Upper lobe of right lung (tissue), 1 donor: ENCODE measurements at regions not wholly inside any gene's neighbourhood (a gene's known extent, or its start where the extent isn't known, plus 50 kb on each side); places are given as distances from the start of the nearest gene placed in this dataset.

ENCODE experiments used
- ATAC-seq: fragments of 200-7000 bp; cut with Tn5 transposase; one replicate; pipeline ENCODE4 v1.9.1; 2020; ENCODE audit warnings: mild to moderate bottlenecking, moderate library complexity
- DNase-seq: peaks from one replicate; pipeline ENCODE4 v3.0.0-alpha.2; 2020
- H3K27ac ChIP-seq: fragments of 200-600 bp; one replicate; pipeline ENCODE4 v1.8.0; 2022
- H3K27me3 ChIP-seq: fragments of 200-600 bp; one replicate; pipeline ENCODE4 v1.8.0; 2022; ENCODE audit warnings: mild to moderate bottlenecking
- H3K36me3 ChIP-seq: fragments of 200-600 bp; one replicate; pipeline ENCODE4 v1.8.0; 2022
- H3K4me1 ChIP-seq: fragments of 200-600 bp; one replicate; pipeline ENCODE4 v1.8.0; 2022
- H3K4me3 ChIP-seq: fragments of 200-600 bp; one replicate; pipeline ENCODE4 v1.8.0; 2022; ENCODE audit warnings: mild to moderate bottlenecking
- H3K9me3 ChIP-seq: fragments of 200-600 bp; one replicate; pipeline ENCODE4 v1.8.0; 2022
- intact Hi-C: fragments of 100-400 bp; cut with DNase I; formaldehyde crosslinking; loops from one replicate; pipeline ENCODE4 v1.11.0; 2022
- TF ChIP-seq, protein P1 (sequence below): fragments of 200-600 bp; IDR thresholded peaks from one replicate; pipeline ENCODE4 v1.8.0; 2022; ENCODE audit warnings: antibody characterized with exemption
- donor health status: DM: no; HTN: yes; CAD: no; lungs with severe emphysema.

DNA sequence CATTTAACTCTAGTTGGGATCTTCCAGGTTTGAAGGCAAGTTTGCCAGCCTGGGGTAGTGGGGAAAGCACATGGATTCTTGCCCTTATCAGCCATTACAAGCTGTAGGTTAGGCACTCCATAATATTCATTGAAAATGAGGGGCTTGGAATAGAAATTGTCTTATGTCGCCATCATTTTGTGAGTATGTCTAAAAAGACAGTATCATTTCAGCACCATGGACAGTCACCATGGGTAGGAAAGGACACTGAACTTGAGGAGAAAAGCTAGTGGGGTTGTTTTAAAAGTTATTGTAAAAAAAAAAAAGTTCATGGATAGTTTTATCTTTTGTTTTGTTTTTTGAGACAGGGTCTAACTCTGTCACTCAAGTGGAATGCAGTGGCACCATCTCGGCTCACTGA, 356.1 kb downstream of the HNRNPD start:
- DNase-seq (no peak), ATAC-seq (no peak)
- no peaks in the 10 kb centered on the region for H3K9me3 ChIP-seq
- H3K4me1 ChIP-seq, result no peaks in the 10 kb centered on the region
- H3K27ac ChIP-seq, result no peak overlapping the region
- no peaks in the 10 kb centered on the region for H3K36me3 ChIP-seq
- H3K27me3 ChIP-seq, result no peaks in the 10 kb centered on the region
- no peak overlapping the region for H3K4me3 ChIP-seq
- intact Hi-C loops, result no loop called here
- TF ChIP-seq, protein P1, sequence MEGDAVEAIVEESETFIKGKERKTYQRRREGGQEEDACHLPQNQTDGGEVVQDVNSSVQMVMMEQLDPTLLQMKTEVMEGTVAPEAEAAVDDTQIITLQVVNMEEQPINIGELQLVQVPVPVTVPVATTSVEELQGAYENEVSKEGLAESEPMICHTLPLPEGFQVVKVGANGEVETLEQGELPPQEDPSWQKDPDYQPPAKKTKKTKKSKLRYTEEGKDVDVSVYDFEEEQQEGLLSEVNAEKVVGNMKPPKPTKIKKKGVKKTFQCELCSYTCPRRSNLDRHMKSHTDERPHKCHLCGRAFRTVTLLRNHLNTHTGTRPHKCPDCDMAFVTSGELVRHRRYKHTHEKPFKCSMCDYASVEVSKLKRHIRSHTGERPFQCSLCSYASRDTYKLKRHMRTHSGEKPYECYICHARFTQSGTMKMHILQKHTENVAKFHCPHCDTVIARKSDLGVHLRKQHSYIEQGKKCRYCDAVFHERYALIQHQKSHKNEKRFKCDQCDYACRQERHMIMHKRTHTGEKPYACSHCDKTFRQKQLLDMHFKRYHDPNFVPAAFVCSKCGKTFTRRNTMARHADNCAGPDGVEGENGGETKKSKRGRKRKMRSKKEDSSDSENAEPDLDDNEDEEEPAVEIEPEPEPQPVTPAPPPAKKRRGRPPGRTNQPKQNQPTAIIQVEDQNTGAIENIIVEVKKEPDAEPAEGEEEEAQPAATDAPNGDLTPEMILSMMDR, result no peak

DNA sequence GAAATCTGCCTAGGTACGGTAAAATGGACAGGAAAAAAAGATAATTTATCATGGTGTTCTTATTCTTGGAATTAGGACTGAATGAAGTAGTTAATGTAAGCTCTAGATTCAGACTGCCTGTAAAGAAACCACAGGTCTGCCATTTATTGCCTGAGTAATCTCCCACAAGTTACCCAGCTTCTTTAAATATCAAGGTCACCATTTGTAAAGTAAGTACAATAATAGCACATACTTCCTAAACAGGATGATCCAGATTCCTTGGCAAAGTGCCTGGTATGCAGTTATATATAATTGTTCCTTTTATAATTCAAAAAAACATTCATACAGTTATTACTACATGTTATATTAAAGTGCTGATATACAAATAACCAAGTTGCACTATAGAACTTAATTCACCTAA, 368.6 kb downstream of the HNRNPD start:
- DNase-seq (no peak), ATAC-seq (no peak)
- Histone ChIP-seq H3K4me3 (no peak overlapping the region), H3K27me3 (no peaks in the 10 kb centered on the region), H3K4me1 (no peaks in the 10 kb centered on the region), H3K36me3 (no peaks in the 10 kb centered on the region), H3K27ac (no peak overlapping the region), H3K9me3 (no peaks in the 10 kb centered on the region)
- TF ChIP-seq, protein P1, result no peak
- intact Hi-C loops, result no loop called here

DNA sequence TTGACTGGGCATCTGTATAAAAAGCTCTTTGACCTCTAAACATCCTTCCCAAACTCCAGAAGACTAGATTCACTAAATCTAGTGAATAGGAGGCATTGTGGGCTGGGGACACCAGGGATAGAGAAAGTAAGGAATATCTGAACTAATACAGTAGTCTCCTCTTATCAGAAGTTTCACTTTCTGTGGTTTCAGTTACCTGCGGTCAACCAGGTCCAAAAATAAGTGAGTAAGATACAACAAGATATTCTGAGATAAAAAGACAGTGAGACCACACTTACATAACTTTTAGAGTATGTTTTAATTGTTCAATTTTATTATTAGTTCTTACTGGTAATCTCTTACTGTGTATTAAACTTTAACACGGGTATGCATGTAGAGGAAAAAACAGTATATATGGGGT, 376.5 kb downstream of the HNRNPD start:
- DNase-seq, result no peak
- H3K27ac ChIP-seq, result no peak overlapping the region
- H3K4me1 ChIP-seq, result no peaks in the 10 kb centered on the region
- intact Hi-C loops, result no loop called here
- no peaks in the 10 kb centered on the region for H3K36me3 ChIP-seq
- TF ChIP-seq, protein P1, result no peak
- H3K9me3 ChIP-seq, result no peaks in the 10 kb centered on the region
- H3K4me3 ChIP-seq, result no peak overlapping the region
- H3K27me3 ChIP-seq, result no peaks in the 10 kb centered on the region
- no peak for ATAC-seq

DNA sequence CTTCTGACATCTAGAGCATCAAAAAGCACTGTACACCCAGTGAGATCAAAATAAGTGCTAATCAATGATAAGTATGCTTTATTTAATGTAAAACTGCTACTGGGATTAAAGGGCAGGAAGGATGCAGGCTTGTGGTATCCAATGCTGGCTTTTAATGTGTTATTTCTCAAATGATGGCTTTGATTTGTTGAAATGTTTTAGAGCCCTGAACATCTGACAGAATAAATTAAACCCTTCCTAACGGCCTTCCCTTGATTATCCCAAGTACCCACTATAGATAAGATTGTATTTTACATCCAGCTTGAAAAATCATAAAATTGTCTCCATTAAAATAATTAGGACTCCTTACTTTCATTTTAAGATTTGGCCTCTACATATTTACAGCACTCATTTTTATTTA, 382.9 kb downstream of the HNRNPD start:
- Histone ChIP-seq H3K27me3 (no peaks in the 10 kb centered on the region), H3K9me3 (no peaks in the 10 kb centered on the region), H3K4me1 (no peaks in the 10 kb centered on the region), H3K36me3 (no peaks in the 10 kb centered on the region), H3K4me3 (no peak overlapping the region), H3K27ac (no peak overlapping the region)
- DNase-seq (no peak), ATAC-seq (no peak)
- intact Hi-C loops, result no loop called here
- TF ChIP-seq, protein P1, result no peak

DNA sequence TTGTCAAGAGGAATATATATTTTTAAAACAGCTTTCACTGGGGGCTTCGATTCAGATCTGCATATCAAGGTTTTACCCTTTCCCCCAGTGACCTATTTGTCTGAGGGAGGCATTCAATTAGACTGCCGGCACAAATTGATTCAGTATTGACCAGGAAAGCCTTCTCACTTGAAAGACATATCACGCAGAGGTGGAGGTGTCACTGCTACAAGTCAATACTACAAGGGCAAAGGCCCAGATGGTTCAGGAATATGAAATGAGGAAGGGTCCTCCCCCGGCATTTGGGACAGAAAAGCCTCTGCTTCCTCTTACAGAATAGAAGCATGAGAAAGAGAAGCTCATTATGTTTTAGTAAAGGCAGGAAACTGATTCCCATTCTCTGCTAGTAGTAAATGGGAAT, 383.6 kb downstream of the HNRNPD start:
- intact Hi-C loops, result no loop called here
- Histone ChIP-seq H3K4me1 (no peaks in the 10 kb centered on the region), H3K27me3 (no peaks in the 10 kb centered on the region), H3K4me3 (no peak overlapping the region), H3K9me3 (no peaks in the 10 kb centered on the region), H3K36me3 (no peaks in the 10 kb centered on the region), H3K27ac (no peak overlapping the region)
- no peak for ATAC-seq
- no peak for DNase-seq
- TF ChIP-seq, protein P1, result no peak

DNA sequence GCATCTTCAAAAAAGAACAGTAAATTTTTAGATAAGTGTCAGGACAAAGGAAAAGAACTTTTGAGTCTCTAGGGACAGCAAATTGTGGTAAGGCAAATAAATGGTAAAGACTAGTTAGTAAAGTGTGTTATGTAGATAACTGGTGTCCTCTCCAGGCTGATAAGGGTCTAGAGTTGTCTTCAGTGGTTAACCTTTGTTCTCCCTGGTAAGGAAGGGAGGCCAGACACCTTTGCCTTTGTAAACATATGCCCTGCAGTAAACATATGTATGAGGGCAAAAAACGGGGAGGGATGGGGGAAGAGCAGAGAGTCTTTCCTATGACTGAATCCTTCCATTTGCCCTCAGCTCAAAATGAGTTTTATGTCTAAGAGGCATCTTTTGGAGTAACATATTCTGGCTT, 384.6 kb downstream of the HNRNPD start:
- H3K4me1 ChIP-seq, result no peaks in the 10 kb centered on the region
- no peak overlapping the region for H3K4me3 ChIP-seq
- no peak overlapping the region for H3K27ac ChIP-seq
- H3K27me3 ChIP-seq, result no peaks in the 10 kb centered on the region
- intact Hi-C loops, result no loop called here
- DNase-seq, result no peak
- TF ChIP-seq, protein P1, result no peak
- ATAC-seq, result no peak
- no peaks in the 10 kb centered on the region for H3K36me3 ChIP-seq
- no peaks in the 10 kb centered on the region for H3K9me3 ChIP-seq
